NCI-H69 (cell line): ENCODE measurements at regions not wholly inside any gene's neighbourhood (a gene's known extent, or its start where the extent isn't known, plus 50 kb on each side); places are given as distances from the start of the nearest gene placed in this dataset.
"Not testable (repeated sequence)": the region's sequence is repeated elsewhere in the genome, so short reads cannot be mapped to it uniquely, and the experiment has no call there.

Source experiments
- DNase-seq: peaks from one replicate; lab custom pipeline; 2025; lab: John Stamatoyannopoulos, UW

- no peak for DNase-seq
Observed at GRCh38 chr13:68948586-68948985, 1159.0 kb upstream of the ATXN8OS start.

GRCh38 chr13:68944272-68944671 is 1163.4 kb upstream of the ATXN8OS start:
- no peak for DNase-seq

GRCh38 chr13:68940049-68940448 is 1167.6 kb upstream of the ATXN8OS start:
- DNase-seq = no peak

- DNase-seq = no peak
Observed at GRCh38 chr13:68938639-68939038, 1169.0 kb upstream of the ATXN8OS start.

GRCh38 chr13:68929075-68929745 is 1178.4 kb upstream of the ATXN8OS start:
- DNase-seq = no peak

GRCh38 chr13:68927387-68928026 is 1180.1 kb upstream of the ATXN8OS start:
- DNase-seq = peak; percentile 75

GRCh38 chr13:68923995-68924394 is 1183.6 kb upstream of the ATXN8OS start:
- DNase-seq = no peak

GRCh38 chr13:68908879-68909278 is 1198.7 kb upstream of the ATXN8OS start:
- no peak for DNase-seq

- no peak for DNase-seq
Observed at GRCh38 chr13:68905186-68905585, 1202.4 kb upstream of the ATXN8OS start.

GRCh38 chr13:68897331-68897928 is 1210.2 kb upstream of the ATXN8OS start:
- DNase-seq = peak; percentile 35

GRCh38 chr13:68895696-68896095 is 1211.9 kb upstream of the ATXN8OS start:
- DNase-seq = no peak

GRCh38 chr13:68893721-68894120 is 1213.9 kb upstream of the ATXN8OS start:
- DNase-seq = peak; percentile 39

GRCh38 chr13:68892596-68892995 is 1215.0 kb upstream of the ATXN8OS start:
- peak; percentile 19 for DNase-seq

- DNase-seq = not testable (repeated sequence)
Observed at GRCh38 chr13:68890101-68890500, 1217.5 kb upstream of the ATXN8OS start.

- DNase-seq = peak; percentile 13
Observed at GRCh38 chr13:68888832-68889231, 1218.8 kb upstream of the ATXN8OS start.

GRCh38 chr13:68872338-68872737 is 1235.3 kb upstream of the ATXN8OS start:
- no peak for DNase-seq

- DNase-seq = peak; percentile 33
Observed at GRCh38 chr13:68851026-68851425, 1256.6 kb upstream of the ATXN8OS start.

GRCh38 chr13:68850160-68850559 is 1257.5 kb upstream of the ATXN8OS start:
- DNase-seq = no peak

- no peak for DNase-seq
Observed at GRCh38 chr13:68846663-68847062, 1261.0 kb upstream of the ATXN8OS start.

GRCh38 chr13:68834375-68834774 is 1273.3 kb upstream of the ATXN8OS start:
- peak; percentile 87 for DNase-seq

GRCh38 chr13:68816715-68817114 is 1290.9 kb upstream of the ATXN8OS start:
- no peak for DNase-seq

GRCh38 chr13:68813180-68813796 is 1294.3 kb upstream of the ATXN8OS start:
- no peak for DNase-seq

GRCh38 chr13:68810660-68811059 is 1297.0 kb upstream of the ATXN8OS start:
- peak; percentile 56 for DNase-seq
